K562 (cell line): ENCODE measurements at regions not wholly inside any gene's neighbourhood (a gene's known extent, or its start where the extent isn't known, plus 50 kb on each side); places are given as distances from the start of the nearest gene placed in this dataset.

Experiments used
- ATAC-seq: fragments of 200-7000 bp; cut with Tn5 transposase; 3 replicates; pipeline ENCODE4 v1.9.1; 2020; ENCODE audit warnings: moderate library complexity
- BruUV-seq: library from RNA; stranded (reverse); fragments of 400-500 nt; replicated peaks from 2 replicates; lab custom pipeline; 2021; lab: Mats Ljungman, UMichigan
- CTCF ChIA-PET: fragments of 300-600 bp; formaldehyde crosslinking; extraction: SDS; loops from one replicate; lab custom pipeline; 2021; ENCODE audit warnings: low intra/inter-chr PET ratio; lab: Yijun Ruan, JAX
- POLR2A ChIA-PET: fragments of 300-600, 350-650 bp; sonication (Branson Sonifier 250); formaldehyde crosslinking; extraction: SDS; loops from one replicate; lab custom pipeline; 2021; ENCODE audit warnings: antibody characterized with exemption, inconsistent platforms; lab: Yijun Ruan, JAX
- DNase-seq, 4 experiments: peaks; one replicate each; pipeline versions ENCODE4 v3.0.0 to v3.0.0-alpha.2; 2011 to 2018; ENCODE audit warnings: low spot score in 3 of 4, mixed read lengths in 3 of 4; ENCODE audit errors: extremely low read depth in 1 of 4
- FAIRE-seq: peaks from 2 replicates; lab custom pipeline; 2011; peaks lifted over from hg19 to GRCh38; lab: Jason Lieb, UNC
- H2AFZ ChIP-seq: 2 replicates; pipeline ENCODE4 v1.6.0; 2011; ENCODE audit warnings: low read depth, low read length, control low read depth, inconsistent platforms
- H3K27ac ChIP-seq: fragments of 200-600 bp; 3 replicates; pipeline ENCODE4 v1.8.0; 2011; ENCODE audit warnings: low read depth, mild to moderate bottlenecking, control low read depth, inconsistent platforms, low read length, moderate library complexity, mixed read lengths; ENCODE audit errors: extremely low read depth
- H3K27me3 ChIP-seq, 2 experiments: fragments of 300-600 bp in 1 of 2; 2 replicates in 1 of 2; 3 replicates in 1 of 2; pipeline versions ENCODE4 v1.6.0 to v1.8.0; 2011; ENCODE audit warnings: inconsistent platforms in 2 of 2, low read length in 2 of 2, mild to moderate bottlenecking in 1 of 2, mixed read lengths in 1 of 2, moderate library complexity in 1 of 2; ENCODE audit not compliant: control insufficient read depth in 2 of 2, insufficient read depth in 2 of 2
- H3K36me3 ChIP-seq: fragments of 300-600 bp; 3 replicates; pipeline ENCODE4 v1.8.0; 2011; ENCODE audit warnings: mild to moderate bottlenecking, low read length, inconsistent platforms; ENCODE audit not compliant: control insufficient read depth, insufficient read depth
- H3K4me1 ChIP-seq, 2 experiments: fragments of 200-600 bp in 1 of 2; replicated peaks in 1 of 2; 2 replicates in 1 of 2; 3 replicates in 1 of 2; pipeline versions ENCODE4 v1.5.1 to v1.8.0; 2011; ENCODE audit warnings: inconsistent platforms in 2 of 2, low read length in 2 of 2, mild to moderate bottlenecking in 1 of 2, mixed read lengths in 1 of 2, moderate library complexity in 1 of 2; ENCODE audit not compliant: control insufficient read depth in 2 of 2, insufficient read depth in 2 of 2
- H3K4me2 ChIP-seq: 2 replicates; pipeline ENCODE4 v1.6.1; 2011; ENCODE audit warnings: low read length, control low read depth, inconsistent platforms, mixed read lengths; ENCODE audit not compliant: insufficient read depth
- H3K4me3 ChIP-seq: fragments of 200-600 bp; sonication (generic), shearing (Covaris generic); 2 replicates; pipeline ENCODE4 v1.5.1; 2016; ENCODE audit warnings: control low read depth, inconsistent platforms
- H3K79me2 ChIP-seq: fragments of 200-600 bp; 3 replicates; pipeline ENCODE4 v1.8.0; 2011; ENCODE audit warnings: low read length, inconsistent platforms; ENCODE audit not compliant: control insufficient read depth, insufficient read depth
- H3K9ac ChIP-seq, 2 experiments: 2 replicates each; pipeline versions ENCODE4 v1.6.0 to v1.6.1; 2011; ENCODE audit warnings: low read depth in 2 of 2, low read length in 2 of 2, control low read depth in 1 of 2, inconsistent platforms in 1 of 2, mild to moderate bottlenecking in 1 of 2, mixed read lengths in 1 of 2; ENCODE audit not compliant: insufficient read depth in 1 of 2
- H3K9me1 ChIP-seq: one replicate; pipeline ENCODE4 v1.6.0; 2011; ENCODE audit warnings: inconsistent platforms, mild to moderate bottlenecking, low read length, moderate library complexity; ENCODE audit not compliant: control insufficient read depth, insufficient read depth
- H3K9me3 ChIP-seq: replicated peaks from 2 replicates; pipeline ENCODE4 v1.5.1; 2011; ENCODE audit warnings: low read depth, low read length, inconsistent platforms; ENCODE audit not compliant: control insufficient read depth, insufficient read depth
- H4K20me1 ChIP-seq: replicated peaks from 2 replicates; pipeline ENCODE4 v1.6.1; 2011; ENCODE audit warnings: low read length, inconsistent platforms, mixed read lengths; ENCODE audit not compliant: control insufficient read depth, insufficient read depth
- CCAR2 ChIP-seq: fragments of 200-400 bp; formaldehyde crosslinking; IDR thresholded peaks from 2 replicates; pipeline ENCODE4 v1.6.1; 2017; ENCODE audit warnings: mild to moderate bottlenecking, low read depth, low read length
- CHD1 ChIP-seq: fragments of 200-600 bp; sonication (generic); IDR thresholded peaks from one replicate; pipeline ENCODE4 v1.6.1; 2012; ENCODE audit warnings: mild to moderate bottlenecking, moderate library complexity, low read length, inconsistent platforms
- EP300 ChIP-seq: IDR thresholded peaks from 2 replicates; pipeline ENCODE4 v1.6.1; 2012; ENCODE audit warnings: low read length, improper control_type of control experiment
- MITF ChIP-seq: IDR thresholded peaks from 2 replicates; pipeline ENCODE4 v1.6.1; 2014; ENCODE audit warnings: antibody characterized with exemption
- NFYB ChIP-seq: IDR thresholded peaks from 2 replicates; pipeline ENCODE4 v1.6.1; 2011; ENCODE audit warnings: mild to moderate bottlenecking, moderate library complexity; ENCODE audit not compliant: insufficient read length; ENCODE audit errors: extremely low read depth
- NONO ChIP-seq, 2 experiments: fragments of 200-400 bp in 1 of 2; fragments of 450-650 bp in 1 of 2; formaldehyde crosslinking in 1 of 2; IDR thresholded peaks; 2 replicates each; pipeline ENCODE4 v1.6.1; 2017; ENCODE audit warnings: low read depth in 2 of 2, mild to moderate bottlenecking in 2 of 2, moderate library complexity in 2 of 2, low read length in 1 of 2
- RUNX1 ChIP-seq: sonication (generic); IDR thresholded peaks from 2 replicates; pipeline ENCODE4 v1.6.1; 2016; ENCODE audit warnings: antibody characterized with exemption, low read depth
- SAFB2 ChIP-seq: fragments of 200-400 bp; formaldehyde crosslinking; IDR thresholded peaks from 2 replicates; pipeline ENCODE4 v1.6.1; 2018; ENCODE audit warnings: borderline replicate concordance, low read length, low read depth, moderate library complexity; ENCODE audit not compliant: severe bottlenecking
- SMAD3 ChIP-seq: fragments of 450-650 bp; formaldehyde crosslinking; conservative IDR thresholded peaks from 2 replicates; pipeline ENCODE4 v1.4.0; 2020; ENCODE audit warnings: mild to moderate bottlenecking
- TCFL5 ChIP-seq: fragments of 250-450 bp; sonication (Bioruptor Pico); conservative IDR thresholded peaks from 2 replicates; pipeline ENCODE4 v1.6.1; 2021; ENCODE audit warnings: mild to moderate bottlenecking, moderate library complexity, matching md5 sums
- TFAM ChIP-seq: fragments of 250-450 bp; sonication (Bioruptor Pico); conservative IDR thresholded peaks from 2 replicates; pipeline ENCODE4 v1.5.0; 2021; ENCODE audit warnings: mild to moderate bottlenecking, moderate library complexity
- TFE3 ChIP-seq: fragments of 450-650 bp; formaldehyde crosslinking; IDR thresholded peaks from 2 replicates; pipeline ENCODE4 v1.4.0; 2020; ENCODE audit warnings: mild to moderate bottlenecking, mixed read lengths
- WHSC1 ChIP-seq: IDR thresholded peaks from one replicate; pipeline ENCODE4 v1.6.1; 2012; ENCODE audit warnings: low read length, control low read depth, inconsistent platforms
- ZBTB34 ChIP-seq: fragments of 250-450 bp; sonication (Bioruptor Pico); IDR thresholded peaks from 2 replicates; pipeline ENCODE4 v1.8.0; 2021; ENCODE audit warnings: mild to moderate bottlenecking, moderate library complexity
- ZEB2 ChIP-seq: fragments of 450-650 bp; IDR thresholded peaks from 2 replicates; pipeline ENCODE4 v1.6.1; 2016
- WGBS: fragments of 100-300 bp; shearing (Covaris generic); methylation state at CpG from one replicate; pipeline ENCODE4 v1.1.6; 2016; ENCODE audit warnings: low coverage, mixed read lengths; ENCODE audit not compliant: insufficient coverage; ENCODE audit errors: missing lambda C conversion rate; 5-methylcytosine and 5-hydroxymethylcytosine counted together
- in situ Hi-C: fragments of 300-500 bp; cut with MboI; formaldehyde crosslinking; loops from 4 replicates; pipeline ENCODE4 v1.15.0; 2018; ENCODE audit warnings: inconsistent platforms, mixed read lengths
- intact Hi-C: fragments of 100-400 bp; cut with micrococcal nuclease; formaldehyde crosslinking; loops from 2 replicates; pipeline ENCODE4 v1.14.2; 2022

- ATAC-seq (no peak), FAIRE-seq (no peak), DNase-seq (no peak)
- BruUV-seq = no TSS peak
- Histone ChIP-seq H2AFZ (no peak overlapping the region), H4K20me1 (no peaks in the 10 kb centered on the region), H3K9me1 (no peaks in the 10 kb centered on the region), H3K27me3 (no peaks in the 10 kb centered on the region; a peak in 1 of 5 replicates), H3K4me3 (no peak overlapping the region), H3K79me2 (no peaks in the 10 kb centered on the region), H3K9me3 (no peaks in the 10 kb centered on the region), H3K36me3 (no peaks in the 10 kb centered on the region), H3K27ac (no peak overlapping the region), H3K9ac (no peak overlapping the region), H3K4me1 (no peaks in the 10 kb centered on the region), H3K4me2 (no peak overlapping the region)
- 2% methylated on average over 15 of the region's 15 CpGs for WGBS
- intact Hi-C loops = no loop called here
- ChIA-PET POLR2A (no interaction called here), CTCF (no interaction called here)
- in situ Hi-C loops = no loop called here
- TF ChIP-seq TCFL5 (no peak), SMAD3 (CRISPR knock-in tag) (no peak), EP300 (no peak), ZEB2 (no peak), MITF (no peak), NFYB (no peak), SAFB2 (no peak), TFE3 (CRISPR knock-in tag) (no peak), CCAR2 (no peak), NONO (IDR thresholded peaks at IDR 0.05; ENCODE audit: low read depth in 2 of 2, low read length in 1 of 2) (no peak), WHSC1 (no peak), ZBTB34 (no peak), CHD1 (no peak), RUNX1 (no peak), TFAM (CRISPR knock-in tag) (no peak)
Measured at GRCh38 chr5:90056911-90057705, 352.4 kb downstream of the CETN3 start.
